ENCODE measurements at regions not wholly inside any gene's neighbourhood (a gene's known extent, or its start where the extent isn't known, plus 50 kb on each side); places are given as distances from the start of the nearest gene placed in this dataset.

GRCh38 chr5:28961816-28962215, 1923.4 kb upstream of the CDH9 start:
- Histone ChIP-seq H3K27ac (no peak overlapping the region), H3K4me1 (ENCODE audit: low read depth, poor library complexity, severe bottlenecking) (no peaks in the 10 kb centered on the region), H3K9ac (no peak overlapping the region), H3K79me2 (ENCODE audit: insufficient read depth, low read depth) (no peaks in the 10 kb centered on the region), H3K4me3 (IDR thresholded peaks at IDR 0.05; ENCODE audit: insufficient read depth, low read depth, low read length) (no peak overlapping the region), H4K20me1 (ENCODE audit: insufficient read depth) (no peaks in the 10 kb centered on the region), H3K27me3 (ENCODE audit: insufficient read depth, low read depth) (no peaks in the 10 kb centered on the region), H3K36me3 (ENCODE audit: insufficient read depth) (no peaks in the 10 kb centered on the region), H3K4me2 (no peak overlapping the region), H2AFZ (ENCODE audit: low read depth) (no peak overlapping the region)
- no peak for TF ChIP-seq CTCF (conservative IDR thresholded peaks at IDR 0.05; ENCODE audit: low read depth, low read length)

GRCh38 chr5:28958581-28958980, 1920.2 kb upstream of the CDH9 start:
- H3K4me3 ChIP-seq (IDR thresholded peaks at IDR 0.05; ENCODE audit: insufficient read depth, low read depth, low read length): no peak overlapping the region
- no peaks in the 10 kb centered on the region for H3K4me1 ChIP-seq (ENCODE audit: low read depth, poor library complexity, severe bottlenecking)
- H3K27ac ChIP-seq: no peak overlapping the region

GRCh38 chr5:28957450-28957849, 1919.1 kb upstream of the CDH9 start:
- Histone ChIP-seq H3K4me2 (no peak overlapping the region), H4K20me1 (ENCODE audit: insufficient read depth) (no peaks in the 10 kb centered on the region), H3K9ac (no peak overlapping the region), H2AFZ (ENCODE audit: low read depth) (no peak overlapping the region), H3K4me1 (ENCODE audit: low read depth, poor library complexity, severe bottlenecking) (no peaks in the 10 kb centered on the region), H3K36me3 (ENCODE audit: insufficient read depth) (no peaks in the 10 kb centered on the region), H3K4me3 (IDR thresholded peaks at IDR 0.05; ENCODE audit: insufficient read depth, low read depth, low read length) (no peak overlapping the region), H3K27me3 (ENCODE audit: insufficient read depth, low read depth) (no peaks in the 10 kb centered on the region), H3K27ac (no peak overlapping the region), H3K79me2 (ENCODE audit: insufficient read depth, low read depth) (no peaks in the 10 kb centered on the region)
- no peak for TF ChIP-seq CTCF (conservative IDR thresholded peaks at IDR 0.05; ENCODE audit: low read depth, low read length)

More at GRCh38 chr5:28958581-28958980, 1920.2 kb upstream of the CDH9 start:
- Histone ChIP-seq H2AFZ (ENCODE audit: low read depth) (no peak overlapping the region), H3K36me3 (ENCODE audit: insufficient read depth) (no peaks in the 10 kb centered on the region), H3K27me3 (ENCODE audit: insufficient read depth, low read depth) (no peaks in the 10 kb centered on the region), H3K79me2 (ENCODE audit: insufficient read depth, low read depth) (no peaks in the 10 kb centered on the region), H3K4me2 (no peak overlapping the region), H3K9ac (no peak overlapping the region), H4K20me1 (ENCODE audit: insufficient read depth) (no peaks in the 10 kb centered on the region)
- TF ChIP-seq CTCF (conservative IDR thresholded peaks at IDR 0.05; ENCODE audit: low read depth, low read length): no peak

GRCh38 chr5:28954074-28954473, 1915.7 kb upstream of the CDH9 start:
- no peak overlapping the region for H3K9ac ChIP-seq
- H4K20me1 ChIP-seq (ENCODE audit: insufficient read depth): no peaks in the 10 kb centered on the region
- no peak overlapping the region for H3K4me3 ChIP-seq (IDR thresholded peaks at IDR 0.05; ENCODE audit: insufficient read depth, low read depth, low read length)
- no peaks in the 10 kb centered on the region for H3K27me3 ChIP-seq (ENCODE audit: insufficient read depth, low read depth)
- H3K36me3 ChIP-seq (ENCODE audit: insufficient read depth): no peaks in the 10 kb centered on the region
- no peaks in the 10 kb centered on the region for H3K79me2 ChIP-seq (ENCODE audit: insufficient read depth, low read depth)
- H3K4me1 ChIP-seq (ENCODE audit: low read depth, poor library complexity, severe bottlenecking): no peaks in the 10 kb centered on the region
- no peak overlapping the region for H3K27ac ChIP-seq
- no peak overlapping the region for H3K4me2 ChIP-seq
- no peak for TF ChIP-seq CTCF (conservative IDR thresholded peaks at IDR 0.05; ENCODE audit: low read depth, low read length)
- H2AFZ ChIP-seq (ENCODE audit: low read depth): no peak overlapping the region
